OCI-LY1 (cell line): ENCODE measurements at regions not wholly inside any gene's neighbourhood (a gene's known extent, or its start where the extent isn't known, plus 50 kb on each side); places are given as distances from the start of the nearest gene placed in this dataset.

Experiments
- CTCF ChIP-seq: fragments of 200-600 bp; sonication (generic), shearing (Covaris generic); IDR thresholded peaks from 2 replicates; pipeline ENCODE4 v1.5.1; 2017; ENCODE audit warnings: mild to moderate bottlenecking, antibody characterized with exemption, low read length, moderate library complexity, mixed read lengths
- EZH2 ChIP-seq: fragments of 200-600 bp; sonication (generic), shearing (Covaris generic); IDR thresholded peaks from 2 replicates; pipeline ENCODE4 v1.8.0; 2017; ENCODE audit warnings: borderline replicate concordance, mixed run types, mild to moderate bottlenecking, antibody characterized with exemption, low read length, moderate library complexity, mixed read lengths

- TF ChIP-seq CTCF (no peak), EZH2 (no peak)
These were observed 245.4 kb upstream of the TFAP2D start for GRCh38 chr6:50467931-50468330.
